C4-2B (cell line): ENCODE measurements at regions not wholly inside any gene's neighbourhood (a gene's known extent, or its start where the extent isn't known, plus 50 kb on each side); places are given as distances from the start of the nearest gene placed in this dataset.

Experiments
- H3K27ac ChIP-seq: fragments of 450-650 bp; 2 replicates; pipeline ENCODE4 v1.5.1; 2017
- CTCF ChIP-seq: fragments of 450-650 bp; conservative IDR thresholded peaks from 2 replicates; pipeline ENCODE4 v1.5.1; 2017; ENCODE audit warnings: mild to moderate bottlenecking
- ZFX ChIP-seq: fragments of 450-650 bp; IDR thresholded peaks from 2 replicates; pipeline ENCODE4 v1.6.1; 2017

- peak overlapping the region; percentile 65; the same call in 1 of the 2 replicates for H3K27ac ChIP-seq
- TF ChIP-seq ZFX = no peak
- no peak for TF ChIP-seq CTCF
Observed at GRCh38 chr20:36091561-36092397, 62.8 kb upstream of the EPB41L1 start.

GRCh38 chr20:36092398-36093024 lies 62.0 kb upstream of the EPB41L1 start:
- H3K27ac ChIP-seq = peak overlapping the region; percentile 65
- TF ChIP-seq ZFX = no peak

GRCh38 chr20:36093025-36093803 lies 61.3 kb upstream of the EPB41L1 start:
- H3K27ac ChIP-seq = peak overlapping the region; percentile 65
- TF ChIP-seq CTCF (no peak), ZFX (no peak)

- peak overlapping the region; percentile 65 for H3K27ac ChIP-seq
- TF ChIP-seq ZFX (no peak), CTCF (no peak)
Observed at GRCh38 chr20:36093804-36094145, 60.8 kb upstream of the EPB41L1 start.

GRCh38 chr20:36094497-36094896 lies 60.0 kb upstream of the EPB41L1 start:
- H3K27ac ChIP-seq = peak overlapping the region; percentile 65
- no peak for TF ChIP-seq ZFX
- TF ChIP-seq CTCF = no peak

GRCh38 chr20:36096435-36096834 lies 58.1 kb upstream of the EPB41L1 start:
- TF ChIP-seq CTCF (no peak), ZFX (no peak)
- H3K27ac ChIP-seq = no peak overlapping the region

GRCh38 chr20:36097337-36098151 lies 57.0 kb upstream of the EPB41L1 start:
- H3K27ac ChIP-seq = peak overlapping the region; percentile 24
- TF ChIP-seq CTCF = no peak
- no peak for TF ChIP-seq ZFX
